NCI-H748 treated with DMSO at 0.1 percent for 48 hours (cell line): ENCODE measurements at regions not wholly inside any gene's neighbourhood (a gene's known extent, or its start where the extent isn't known, plus 50 kb on each side); places are given as distances from the start of the nearest gene placed in this dataset.

Source experiments
- DNase-seq: peaks from one replicate; lab custom pipeline; 2025; lab: John Stamatoyannopoulos, UW

- no peak for DNase-seq
Measured at GRCh38 chr19:31664096-31664495, 314.9 kb upstream of the TSHZ3 start.

- no peak for DNase-seq
Measured at GRCh38 chr19:31664997-31665396, 315.8 kb upstream of the TSHZ3 start.

DNA sequence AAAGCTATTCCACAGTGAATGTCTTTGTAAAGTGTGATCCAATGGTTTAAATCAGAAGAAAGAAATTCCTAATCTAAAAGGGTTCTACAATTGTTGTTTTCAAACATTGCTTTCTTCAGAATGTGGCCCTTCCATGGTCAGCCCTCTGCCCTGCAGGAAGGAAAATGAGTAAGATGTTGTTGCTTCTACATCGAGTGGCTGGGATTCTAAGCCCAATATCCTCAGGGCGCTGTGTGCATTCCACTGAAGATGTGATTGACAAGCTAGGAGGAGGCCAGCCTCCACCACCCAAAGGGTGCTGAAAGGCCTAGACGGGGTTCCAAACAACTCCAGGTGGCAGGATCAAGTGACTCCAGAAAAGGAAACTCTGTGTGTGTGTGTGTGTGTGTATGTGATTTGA, 316.9 kb upstream of the TSHZ3 start:
- DNase-seq, result no peak

DNA sequence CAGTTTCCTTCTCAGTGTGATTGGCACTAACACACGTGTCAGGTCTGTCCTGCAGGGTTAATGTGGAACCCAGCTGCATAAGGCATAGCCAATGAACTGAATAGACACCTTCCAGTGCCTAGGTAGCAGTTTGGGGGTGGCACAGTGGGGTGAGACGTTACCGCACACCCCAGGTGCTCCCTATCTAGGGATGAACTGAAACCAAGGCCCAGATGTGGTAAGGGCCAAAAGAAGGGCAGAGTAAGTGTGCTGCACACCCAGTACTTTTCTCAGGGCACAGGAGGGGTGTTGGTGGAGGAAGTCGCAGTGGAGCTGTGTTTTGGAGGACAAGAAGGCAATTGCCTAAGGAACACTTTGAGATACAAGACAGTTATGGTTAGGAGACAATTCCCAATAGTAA, 317.9 kb upstream of the TSHZ3 start:
- DNase-seq, result no peak

GRCh38 chr19:31668921-31669320, 319.7 kb upstream of the TSHZ3 start:
- no peak for DNase-seq

DNA sequence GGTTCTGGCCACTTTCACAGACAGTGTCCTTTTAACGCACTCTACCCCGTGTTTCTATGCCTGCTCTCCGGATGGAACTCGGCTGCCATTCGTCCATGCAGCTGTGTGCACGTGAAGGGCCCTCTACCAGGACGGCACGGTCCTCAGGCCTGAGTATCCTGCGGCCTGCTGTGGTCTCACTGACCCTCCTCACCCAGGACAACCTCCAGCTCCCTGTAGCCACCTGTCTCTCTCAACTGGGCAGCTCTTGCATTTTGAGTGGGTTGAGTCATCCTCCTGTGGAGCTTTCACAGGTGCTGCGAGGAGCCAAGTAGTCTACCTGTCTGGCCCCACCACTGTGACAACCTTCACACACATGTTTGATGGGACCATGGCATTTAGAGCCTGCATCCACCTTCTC, 321.7 kb upstream of the TSHZ3 start:
- no peak for DNase-seq

DNA sequence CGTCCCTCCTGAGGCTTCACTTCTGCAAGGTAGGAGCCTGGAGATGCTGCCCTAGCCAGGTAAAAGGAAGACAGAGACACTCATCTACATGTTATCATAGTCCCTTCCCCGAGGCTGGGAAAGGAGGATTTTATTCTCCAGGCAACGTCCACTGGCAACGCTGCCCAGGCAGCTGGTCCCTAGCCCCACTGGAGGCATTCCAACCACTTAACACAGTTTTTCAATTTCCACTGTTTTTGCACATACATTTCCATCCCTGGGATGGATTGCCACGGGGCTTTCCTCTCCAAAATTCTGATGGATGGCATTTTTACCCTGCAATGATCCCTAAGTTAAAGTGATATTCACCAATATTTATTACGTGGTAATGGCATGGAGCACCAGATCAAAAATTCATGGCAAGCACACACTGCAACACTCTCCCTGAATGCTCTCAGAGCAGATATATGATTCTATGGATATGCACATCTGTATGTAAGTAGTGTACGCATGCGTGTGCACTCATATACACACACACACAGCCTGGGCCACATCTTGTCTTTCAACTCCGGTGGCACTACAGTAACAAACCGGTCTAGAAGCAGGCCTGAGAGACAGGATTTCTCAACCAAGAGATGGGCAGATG, 322.3 kb upstream of the TSHZ3 start:
- DNase-seq, result no peak

GRCh38 chr19:31674503-31675192, 325.4 kb upstream of the TSHZ3 start:
- no peak for DNase-seq

DNA sequence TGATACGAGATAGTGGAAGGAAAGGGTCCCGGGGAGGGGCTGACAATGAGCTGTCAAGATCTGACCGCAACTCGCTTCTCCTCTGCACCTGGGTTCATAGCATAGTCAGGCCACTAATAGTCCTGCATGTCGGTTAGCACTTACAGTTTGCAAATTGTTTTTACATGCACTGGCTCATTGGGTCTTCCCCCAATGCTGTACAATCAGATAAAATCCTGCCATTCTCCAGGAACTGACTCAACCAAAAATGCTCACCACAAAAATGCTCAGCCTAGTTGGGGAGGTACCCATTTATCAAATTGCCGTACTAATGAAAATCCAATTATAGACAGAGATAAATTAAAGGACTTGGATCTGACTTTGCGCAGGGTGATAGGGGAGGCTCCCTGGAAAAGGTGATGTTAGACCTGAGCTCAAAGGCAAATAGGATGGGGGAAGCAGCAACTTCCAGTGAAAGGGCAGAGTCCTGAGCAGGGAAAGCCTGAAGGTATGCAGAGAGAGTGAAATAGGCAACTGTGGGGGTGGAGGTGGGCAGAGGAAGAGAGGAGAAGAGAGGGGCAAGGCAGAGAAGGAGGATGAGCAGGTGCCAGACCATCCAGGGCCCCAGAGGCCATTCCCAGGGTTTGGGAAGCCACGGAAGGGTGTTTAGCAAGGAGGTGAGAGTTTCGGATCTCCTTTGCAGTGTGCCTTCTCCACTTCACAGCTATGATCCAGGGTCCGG, 326.1 kb upstream of the TSHZ3 start:
- no peak for DNase-seq

- DNase-seq, result no peak
Measured at GRCh38 chr19:31676271-31677004, 327.2 kb upstream of the TSHZ3 start.

- no peak for DNase-seq
Measured at GRCh38 chr19:31678421-31678820, 329.2 kb upstream of the TSHZ3 start.

DNA sequence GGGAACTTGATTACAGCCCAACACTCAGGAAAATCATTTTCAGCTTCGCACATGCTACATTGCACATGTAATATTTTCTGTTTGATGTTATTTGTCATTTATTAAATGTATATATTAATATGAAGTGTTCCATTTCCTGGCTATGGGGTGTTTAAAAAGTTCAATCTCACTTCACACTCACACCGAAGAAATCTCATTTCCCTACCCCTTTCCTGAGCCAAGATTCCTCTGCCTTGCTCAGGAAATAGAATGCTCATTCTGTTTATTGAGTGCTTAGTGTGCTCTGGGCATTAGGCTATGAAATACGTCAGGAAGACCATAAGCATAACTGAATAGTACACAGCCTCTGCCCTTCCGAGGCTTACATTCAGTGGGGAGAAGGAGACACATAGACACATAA, 331.9 kb upstream of the TSHZ3 start:
- DNase-seq, result no peak

- no peak for DNase-seq
Measured at GRCh38 chr19:31693131-31693932, 344.1 kb upstream of the TSHZ3 start.

DNA sequence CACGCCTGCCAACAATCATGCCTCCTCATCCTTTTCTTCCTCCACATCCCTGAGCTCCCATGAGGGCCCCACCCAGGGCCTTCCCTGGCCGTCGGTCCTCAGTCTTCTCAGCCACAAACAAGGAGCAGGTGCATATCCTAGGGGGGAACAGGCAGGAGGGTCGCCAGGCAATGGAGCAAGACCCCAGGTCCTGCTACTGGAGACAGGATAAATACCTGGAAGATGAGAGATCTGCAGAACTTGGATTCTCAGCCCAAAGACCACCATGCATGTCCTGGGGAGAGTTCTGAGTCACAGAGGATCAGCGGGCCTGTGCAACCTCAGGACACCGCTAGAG, 344.7 kb upstream of the TSHZ3 start:
- DNase-seq, result no peak

GRCh38 chr19:31694761-31695160, 345.5 kb upstream of the TSHZ3 start:
- DNase-seq, result no peak

GRCh38 chr19:31699421-31699820, 350.2 kb upstream of the TSHZ3 start:
- DNase-seq, result no peak

- DNase-seq, result no peak
Measured at GRCh38 chr19:31701146-31701545, 351.9 kb upstream of the TSHZ3 start.

DNA sequence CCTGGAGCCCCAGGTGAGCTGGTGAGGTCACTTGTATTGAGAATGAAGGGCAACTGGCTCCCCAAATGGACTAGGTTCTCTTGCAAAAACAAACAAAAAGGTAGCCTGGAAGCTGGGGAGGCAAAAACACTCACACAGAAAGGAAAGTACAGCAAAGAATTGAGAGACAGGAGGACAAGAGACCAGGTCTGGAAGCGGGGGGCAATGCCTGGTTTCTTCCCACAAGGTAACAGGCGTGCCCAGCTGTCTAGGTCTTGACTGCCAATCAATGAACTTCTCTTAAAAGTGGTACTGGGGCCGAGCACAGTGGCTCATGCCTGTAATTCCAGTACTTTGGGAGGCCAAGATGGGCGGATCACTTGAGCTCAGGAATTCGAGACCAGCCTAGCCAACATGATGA, 356.4 kb upstream of the TSHZ3 start:
- no peak for DNase-seq

DNA sequence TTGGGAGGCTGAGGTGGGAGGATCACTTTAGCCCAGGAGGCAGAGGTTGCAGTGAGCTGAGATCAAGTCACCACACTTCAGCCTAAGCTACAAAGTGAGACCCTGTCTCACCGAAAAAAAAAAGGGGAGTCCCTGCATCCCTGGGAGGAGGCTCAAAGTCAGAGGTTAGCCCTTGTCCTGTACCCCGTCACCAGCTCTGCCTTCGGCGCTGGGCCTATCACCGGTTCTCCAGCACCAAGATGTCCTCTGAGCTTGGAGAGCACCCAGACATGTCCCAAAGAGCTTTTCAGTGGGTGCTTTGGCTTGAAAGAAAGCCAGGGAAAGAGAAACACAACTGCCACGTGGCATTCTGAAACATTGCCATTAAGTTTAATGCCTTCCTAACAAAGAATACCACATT, 356.9 kb upstream of the TSHZ3 start:
- DNase-seq, result no peak

GRCh38 chr19:31706691-31707620, 357.7 kb upstream of the TSHZ3 start:
- no peak for DNase-seq

DNA sequence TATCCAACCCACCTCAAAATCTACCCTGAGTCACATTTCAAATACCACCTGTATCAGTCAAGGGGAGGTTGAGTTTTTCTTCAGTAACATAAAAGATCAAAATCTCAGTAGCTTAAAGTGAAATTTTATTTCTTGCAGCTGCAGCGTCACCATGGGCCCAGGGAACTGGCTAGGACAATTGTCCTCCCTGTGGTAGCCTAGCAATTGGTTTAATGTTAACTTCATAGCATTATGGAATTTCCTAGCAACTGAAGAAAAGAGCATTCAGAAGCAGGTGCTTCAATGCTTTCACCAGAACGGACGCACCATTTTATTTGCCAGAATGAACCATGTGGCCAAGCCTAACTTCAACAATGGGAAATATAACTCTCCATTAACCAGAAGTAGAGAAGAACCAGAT, 359.3 kb upstream of the TSHZ3 start:
- DNase-seq, result no peak
